GM18499 (cell line): ENCODE measurements at regions not wholly inside any gene's neighbourhood (a gene's known extent, or its start where the extent isn't known, plus 50 kb on each side); places are given as distances from the start of the nearest gene placed in this dataset.

Experiments
- ATAC-seq: cut with Tn5 transposase; IDR thresholded peaks from one replicate; pipeline ENCODE4 v1.9.1; 2021; ENCODE audit warnings: moderate number of reproducible peaks; ENCODE audit not compliant: insufficient read depth, unreplicated experiment

DNA sequence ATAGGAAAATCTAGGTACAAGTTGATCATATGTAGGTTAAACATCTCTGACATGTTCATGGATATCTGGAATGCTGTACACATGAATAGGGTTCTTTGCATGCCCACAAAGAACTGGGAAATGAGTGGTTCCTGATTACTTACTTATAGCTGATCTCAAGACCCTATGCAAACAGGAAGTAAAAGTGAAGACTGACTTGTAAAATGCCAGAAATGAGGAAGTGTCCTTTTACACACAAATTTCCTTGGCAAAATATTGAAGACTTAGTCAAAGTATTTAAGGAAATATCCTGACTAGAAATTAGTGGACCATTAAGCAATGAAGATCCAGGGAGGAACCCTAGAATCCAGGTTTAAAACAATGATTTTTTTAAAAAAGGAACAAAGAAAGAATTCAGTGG, 203.7 kb upstream of the DLGAP1 start:
- no peak for ATAC-seq

DNA sequence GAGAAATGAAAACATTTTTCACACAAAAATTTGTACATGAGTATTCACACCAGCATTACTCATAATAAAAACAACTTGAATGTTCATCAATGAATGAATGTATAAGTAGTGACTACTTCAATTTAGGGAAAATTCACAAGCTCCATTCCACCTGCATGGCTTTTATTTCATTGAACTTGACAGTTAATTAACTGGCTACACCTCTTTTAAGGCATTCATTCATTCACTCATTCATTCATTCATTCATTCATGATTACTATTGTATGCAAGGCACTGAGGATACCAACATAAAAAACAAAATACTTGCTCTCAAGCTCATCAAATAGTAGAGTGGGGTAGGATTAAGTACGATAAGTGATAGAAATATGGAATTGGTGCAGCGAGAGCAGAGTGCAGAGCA, 198.3 kb upstream of the DLGAP1 start:
- ATAC-seq: no peak

DNA sequence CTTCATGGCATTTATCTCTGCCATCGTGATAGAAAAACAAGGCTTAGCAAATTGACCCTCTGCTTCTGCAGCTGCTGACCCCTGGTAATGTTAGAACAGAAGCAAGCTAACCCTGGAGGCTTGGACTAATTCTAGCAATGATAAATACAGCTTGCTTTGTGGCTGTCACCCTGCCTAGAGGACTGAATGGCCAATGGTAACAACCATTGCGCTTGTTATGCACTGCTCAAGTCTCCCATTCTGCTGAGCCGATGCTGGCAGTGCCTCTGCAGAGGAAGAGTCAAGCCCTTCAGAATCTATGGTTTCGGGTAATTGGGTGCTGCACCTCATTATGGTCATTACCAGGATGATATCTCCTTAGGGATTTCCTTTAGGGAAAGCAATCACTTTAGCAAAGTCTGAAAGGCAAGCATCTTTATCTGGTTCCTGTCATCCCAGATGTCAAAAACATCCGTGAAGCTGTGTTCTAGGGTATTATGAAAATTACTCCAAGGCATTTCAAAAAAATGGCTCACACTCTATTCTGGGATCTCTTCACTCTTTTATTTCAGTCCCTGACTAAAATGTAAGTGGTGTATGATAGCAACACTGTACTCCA, 186.8 kb upstream of the DLGAP1 start:
- no peak for ATAC-seq

DNA sequence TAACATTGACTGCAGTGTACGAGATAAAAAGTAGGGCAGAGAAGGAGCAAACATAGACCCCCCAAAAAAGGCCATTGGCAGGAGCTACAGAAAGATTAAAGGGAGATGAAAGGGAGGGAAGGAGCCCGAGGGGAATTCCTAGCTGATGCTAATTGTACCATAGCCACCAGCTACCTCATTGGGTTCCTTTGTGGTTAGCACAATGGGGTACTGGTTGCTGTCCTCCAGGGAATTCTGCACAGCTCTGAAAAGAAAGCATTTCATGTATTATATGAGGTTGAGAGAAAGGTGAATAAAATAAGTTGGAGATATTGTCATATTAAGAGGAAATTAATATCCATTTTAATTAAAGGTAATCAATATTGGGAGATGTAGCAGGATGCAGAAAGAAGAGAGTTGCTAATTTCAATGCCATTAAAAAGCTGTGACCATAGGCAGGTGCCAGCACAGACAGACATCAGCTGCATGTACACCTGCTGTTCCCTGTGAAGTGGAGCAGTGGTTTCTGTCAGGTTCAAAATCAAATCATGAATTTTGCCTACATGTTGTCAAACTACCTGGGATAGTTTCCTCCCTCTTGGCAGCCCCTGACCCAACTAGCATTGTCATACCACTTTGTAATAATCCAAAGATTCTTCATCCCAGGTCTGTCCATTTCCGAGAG, 185.4 kb upstream of the DLGAP1 start:
- no peak for ATAC-seq

DNA sequence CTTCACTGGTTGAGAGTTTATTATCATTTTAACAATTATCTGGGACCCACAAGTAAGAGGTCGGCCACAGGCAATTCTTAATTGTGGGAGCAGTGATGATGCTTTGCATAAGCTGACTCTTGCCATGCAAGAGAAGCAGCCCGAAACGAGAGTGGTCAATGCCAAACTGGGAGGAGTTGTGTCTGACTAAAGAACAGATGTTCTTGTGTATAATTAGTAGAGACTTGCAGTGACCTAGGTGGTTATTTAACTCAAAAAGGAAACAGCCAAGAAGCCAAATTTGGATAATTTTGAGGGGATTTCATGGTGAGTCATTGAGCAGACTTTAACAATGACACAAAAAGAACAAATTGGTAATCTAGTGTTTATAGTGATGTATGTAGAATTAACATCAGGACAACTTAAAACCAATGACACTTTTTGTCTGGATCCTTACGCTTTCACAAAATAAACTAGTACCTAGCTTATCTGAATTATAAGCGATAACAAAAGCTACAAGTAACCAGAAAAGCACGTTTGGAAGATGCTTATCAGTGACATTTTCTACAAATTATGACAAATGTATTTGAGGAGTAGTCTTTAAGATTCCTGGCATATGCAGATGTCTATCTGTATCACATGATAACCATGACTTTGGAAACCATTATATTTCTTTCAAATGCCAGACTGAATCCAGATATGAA, 184.7 kb upstream of the DLGAP1 start:
- peak; percentile 59 for ATAC-seq

DNA sequence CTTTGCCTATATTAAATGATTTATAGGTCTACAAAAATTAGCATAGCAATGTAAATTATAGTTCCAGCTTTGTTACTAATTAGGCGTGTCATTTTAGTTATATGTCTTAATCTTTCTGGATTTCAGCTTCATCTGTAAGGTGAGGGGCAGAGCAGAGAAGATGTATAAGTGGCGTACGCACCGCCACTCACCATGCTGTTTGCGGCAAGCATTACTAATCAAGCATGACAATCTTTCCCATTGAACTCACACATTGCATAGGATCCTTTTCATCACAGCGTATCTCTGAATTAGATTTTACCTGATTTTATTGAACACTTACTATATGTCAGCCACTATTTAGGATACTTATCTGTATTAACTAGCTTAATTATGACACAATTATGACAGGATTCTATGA, 183.6 kb upstream of the DLGAP1 start:
- ATAC-seq: no peak

DNA sequence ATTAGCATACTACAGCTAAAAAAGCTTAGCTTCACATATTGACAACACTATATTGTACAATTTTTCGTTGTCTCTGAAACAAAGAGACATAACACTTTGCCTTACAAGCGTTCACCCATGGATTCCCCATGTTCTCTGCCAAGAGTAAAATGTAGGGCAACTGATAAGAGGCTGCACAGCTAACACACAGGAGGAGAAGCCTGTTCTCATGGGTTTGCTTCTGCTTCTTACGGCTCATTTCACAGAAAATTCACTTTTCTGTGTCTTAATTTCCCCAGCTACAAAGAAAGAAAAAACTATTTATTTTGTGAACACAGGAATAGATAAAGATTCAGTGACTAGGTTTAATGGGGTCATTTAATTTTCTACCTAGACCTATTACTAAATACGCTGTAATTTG, 182.8 kb upstream of the DLGAP1 start:
- ATAC-seq: no peak

DNA sequence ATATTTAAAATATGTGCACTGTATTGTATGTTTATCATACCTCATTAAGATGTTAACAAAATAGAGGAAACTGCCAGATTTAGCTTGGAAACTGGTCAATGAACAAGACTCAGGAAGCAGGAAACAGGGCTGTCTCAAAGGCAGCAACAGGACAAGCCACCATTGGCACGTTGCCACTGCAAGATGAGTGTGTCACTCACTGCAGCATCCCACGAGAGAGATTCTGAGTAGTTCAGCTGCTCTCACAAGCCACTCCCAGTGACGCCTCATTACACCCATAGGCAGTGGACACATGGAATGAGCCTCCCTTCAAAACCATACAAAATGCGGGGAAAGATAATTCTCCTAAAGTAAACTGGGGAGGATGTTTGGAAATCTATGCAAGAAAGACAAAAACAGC, 181.9 kb upstream of the DLGAP1 start:
- no peak for ATAC-seq

DNA sequence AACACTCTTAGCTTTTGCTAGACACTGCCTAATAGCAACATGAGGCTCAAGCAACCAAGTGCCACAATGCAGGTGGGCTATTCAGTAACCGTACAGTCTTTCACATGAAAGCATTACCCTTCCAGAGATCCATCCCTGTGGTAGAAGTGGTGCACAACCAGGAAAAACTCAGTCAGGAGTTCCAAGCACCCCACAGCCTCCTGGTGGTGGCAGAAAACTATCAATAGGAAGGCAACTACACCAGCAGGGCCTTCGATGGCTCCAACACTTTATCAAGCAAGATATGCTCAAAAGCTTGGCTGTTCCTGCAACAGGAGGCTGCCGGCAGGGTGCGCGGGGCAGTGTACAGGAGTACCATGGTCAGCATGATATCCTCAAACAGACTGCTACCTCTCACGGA, 176.1 kb upstream of the DLGAP1 start:
- no peak for ATAC-seq

DNA sequence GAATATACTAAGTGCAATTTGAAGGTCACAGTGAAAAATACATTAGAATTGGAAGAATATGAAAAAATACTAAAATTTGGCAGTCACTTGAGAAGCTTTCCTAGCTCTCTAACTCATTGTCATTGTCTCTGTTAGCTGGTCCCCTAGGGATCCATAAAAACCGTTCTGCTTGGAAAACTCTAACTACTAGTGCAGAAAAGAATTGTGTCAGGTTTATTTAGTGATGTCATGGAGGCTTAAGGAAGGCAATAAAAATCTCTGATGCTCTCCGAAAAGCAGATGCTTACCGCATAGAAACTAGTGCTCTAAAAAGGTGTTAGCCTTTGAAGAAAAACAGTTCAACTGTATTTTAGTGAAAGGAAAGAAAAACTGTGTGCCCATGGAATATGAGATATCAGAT, 150.1 kb upstream of the DLGAP1 start:
- ATAC-seq: no peak

DNA sequence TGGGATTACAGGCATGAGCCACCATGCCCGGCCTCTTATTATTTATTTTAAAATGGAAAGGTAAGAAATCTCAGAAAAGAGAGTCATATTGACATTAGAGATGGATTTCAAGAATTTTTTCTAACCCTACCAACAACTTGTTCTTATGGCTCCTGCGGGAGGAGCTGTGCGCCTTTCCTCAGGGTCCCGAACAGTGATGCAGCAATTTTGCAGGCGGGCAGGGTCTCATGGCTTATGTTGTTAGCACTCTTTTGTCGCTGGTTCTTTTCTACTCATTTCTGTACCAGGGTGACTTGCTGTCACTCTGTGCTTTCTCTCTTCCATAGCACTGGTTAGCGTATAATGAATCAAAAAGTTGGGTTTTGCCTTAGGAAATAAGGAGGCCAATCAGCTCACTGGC, 148.8 kb upstream of the DLGAP1 start:
- ATAC-seq: no peak

DNA sequence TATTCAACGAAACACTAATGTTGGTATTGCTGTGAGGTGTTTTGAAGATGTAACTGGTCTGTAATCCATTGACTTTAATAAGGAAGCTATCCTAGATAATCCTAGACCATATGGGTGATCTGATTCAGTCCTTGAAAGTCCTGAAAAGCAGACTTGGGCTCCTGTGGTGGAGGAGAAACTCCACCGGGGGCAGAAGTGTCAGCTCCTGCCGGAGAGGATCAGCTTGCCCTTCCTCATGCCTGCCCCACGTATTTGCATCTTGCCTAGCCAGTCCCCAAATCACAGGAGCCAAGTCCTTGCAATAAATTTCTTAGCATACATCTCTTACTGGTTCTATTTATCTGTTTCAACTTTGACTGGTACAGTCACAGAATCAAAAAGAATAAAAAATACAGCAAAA, 144.2 kb upstream of the DLGAP1 start:
- ATAC-seq: no peak

DNA sequence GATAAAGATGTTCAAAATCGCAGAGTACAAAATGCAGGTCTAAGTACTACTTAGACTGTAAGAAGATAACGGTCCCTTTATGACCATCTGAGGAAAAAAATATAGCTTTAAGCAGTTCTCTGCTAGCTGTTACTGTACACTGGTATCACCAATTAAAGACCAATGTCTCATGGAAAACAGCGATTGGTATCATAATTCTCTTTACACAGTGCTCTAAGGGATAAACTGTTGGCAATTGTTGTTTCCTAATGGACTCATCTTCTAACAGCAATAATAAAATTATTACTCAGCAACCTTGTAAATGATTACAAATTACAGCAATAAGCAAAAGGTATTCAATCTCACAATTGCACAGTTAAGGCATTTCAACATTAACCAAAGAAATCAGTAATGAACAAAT, 142.2 kb upstream of the DLGAP1 start:
- no peak for ATAC-seq

DNA sequence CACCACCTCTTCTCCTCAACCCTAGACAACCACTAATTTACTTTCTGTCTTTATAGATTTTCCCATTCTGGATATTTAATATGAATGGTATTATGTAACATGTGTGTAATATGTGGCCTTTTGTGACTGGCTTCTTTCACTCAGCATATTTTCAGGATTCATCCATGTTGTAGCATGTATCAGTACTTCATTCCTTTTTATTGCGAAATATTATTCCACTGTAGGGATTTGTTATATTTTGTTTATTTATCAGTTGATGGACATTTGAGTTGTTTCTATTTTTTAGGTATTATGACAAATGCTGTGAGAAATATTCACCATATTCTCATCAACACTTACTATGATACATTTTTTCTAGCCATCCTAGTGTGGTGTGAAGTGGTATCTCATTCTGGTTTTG, 138.8 kb upstream of the DLGAP1 start:
- ATAC-seq: no peak

DNA sequence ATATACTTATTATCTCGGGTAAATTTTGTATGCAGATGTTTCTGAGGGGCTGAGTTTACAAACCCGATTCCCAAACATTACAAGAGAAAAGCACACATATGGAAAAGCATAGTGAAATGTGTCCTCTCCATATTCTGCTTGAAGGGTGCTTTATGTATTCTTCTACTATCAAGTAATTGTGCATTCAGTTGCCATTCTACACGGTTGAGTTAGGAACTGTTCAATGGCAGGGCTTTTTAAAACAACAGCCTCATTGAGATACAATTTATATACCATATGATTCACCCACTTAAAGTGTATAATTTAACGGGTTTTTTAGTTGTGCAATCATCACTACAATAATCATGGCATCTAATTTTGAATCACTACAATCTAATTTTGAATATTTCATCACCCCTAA, 138.4 kb upstream of the DLGAP1 start:
- ATAC-seq: no peak

DNA sequence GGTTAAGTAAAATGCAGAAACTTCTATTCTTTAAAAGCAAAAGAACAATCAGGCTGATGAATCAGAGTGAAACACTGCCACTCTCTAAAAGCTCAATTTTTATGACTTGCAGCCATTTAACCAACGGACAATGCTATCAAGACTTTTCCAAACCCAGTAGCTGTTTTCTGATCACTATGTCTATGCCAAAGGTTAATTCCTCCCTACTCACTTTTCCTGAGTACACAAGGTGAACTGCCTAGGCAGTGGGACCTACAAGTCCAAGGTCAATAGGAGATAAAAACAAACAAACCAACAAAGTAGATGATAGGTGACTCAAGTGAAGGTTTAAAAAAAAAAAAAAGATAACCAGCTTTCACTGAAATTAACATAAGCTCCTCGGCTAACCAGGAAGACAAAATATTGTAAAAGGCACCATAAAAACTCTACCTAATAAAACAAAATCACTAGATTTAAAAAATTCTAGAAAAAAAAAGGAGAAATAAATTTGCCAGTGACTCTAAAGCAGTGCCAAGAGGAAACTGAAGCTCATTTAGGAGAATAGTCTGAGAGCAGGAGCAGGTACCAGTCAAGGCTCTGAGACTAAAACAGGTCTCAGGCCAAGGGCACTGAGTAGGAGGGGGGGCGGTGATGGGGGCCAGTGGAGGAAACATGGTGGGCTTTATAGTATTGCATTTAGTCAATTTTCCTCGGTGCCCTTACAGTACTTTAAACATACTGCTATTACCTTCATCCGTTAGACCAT, 134.1 kb upstream of the DLGAP1 start:
- ATAC-seq: no peak

DNA sequence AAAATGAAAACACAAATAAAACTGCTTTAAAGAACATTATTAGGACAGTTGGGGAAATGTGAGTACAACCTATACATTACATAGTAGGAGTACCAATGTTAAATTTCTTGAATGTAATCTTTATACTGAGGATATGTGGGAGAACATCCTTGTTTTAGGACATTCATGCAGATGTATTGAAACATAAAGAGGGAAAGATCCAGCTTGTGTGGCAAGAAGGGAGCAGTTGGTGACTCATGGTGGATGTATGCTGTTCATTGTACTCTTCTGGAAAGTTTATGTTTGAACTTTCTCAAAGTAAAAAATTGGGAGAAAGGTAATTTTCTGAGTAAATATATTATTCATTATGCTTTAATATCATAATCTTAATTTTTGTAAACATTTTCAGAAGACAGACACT, 132.1 kb upstream of the DLGAP1 start:
- ATAC-seq: no peak

DNA sequence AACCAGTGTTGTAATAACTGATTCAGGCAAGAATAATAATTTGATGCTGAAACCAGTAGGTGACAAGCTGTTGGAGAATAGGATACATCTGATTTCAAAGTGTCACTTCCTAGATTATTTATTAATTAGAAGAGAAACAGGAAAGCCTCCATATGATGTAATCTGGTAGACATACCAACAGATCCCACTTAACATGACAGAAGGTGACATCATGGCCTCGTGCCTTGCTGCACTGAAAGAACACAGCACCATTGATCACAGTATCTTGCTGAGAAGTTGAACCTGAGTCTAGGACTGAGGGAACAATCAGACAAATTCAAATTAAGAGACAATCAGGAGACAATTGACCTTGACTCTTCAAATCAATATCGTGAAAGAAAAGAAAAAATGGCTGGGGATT, 131.6 kb upstream of the DLGAP1 start:
- ATAC-seq: no peak

DNA sequence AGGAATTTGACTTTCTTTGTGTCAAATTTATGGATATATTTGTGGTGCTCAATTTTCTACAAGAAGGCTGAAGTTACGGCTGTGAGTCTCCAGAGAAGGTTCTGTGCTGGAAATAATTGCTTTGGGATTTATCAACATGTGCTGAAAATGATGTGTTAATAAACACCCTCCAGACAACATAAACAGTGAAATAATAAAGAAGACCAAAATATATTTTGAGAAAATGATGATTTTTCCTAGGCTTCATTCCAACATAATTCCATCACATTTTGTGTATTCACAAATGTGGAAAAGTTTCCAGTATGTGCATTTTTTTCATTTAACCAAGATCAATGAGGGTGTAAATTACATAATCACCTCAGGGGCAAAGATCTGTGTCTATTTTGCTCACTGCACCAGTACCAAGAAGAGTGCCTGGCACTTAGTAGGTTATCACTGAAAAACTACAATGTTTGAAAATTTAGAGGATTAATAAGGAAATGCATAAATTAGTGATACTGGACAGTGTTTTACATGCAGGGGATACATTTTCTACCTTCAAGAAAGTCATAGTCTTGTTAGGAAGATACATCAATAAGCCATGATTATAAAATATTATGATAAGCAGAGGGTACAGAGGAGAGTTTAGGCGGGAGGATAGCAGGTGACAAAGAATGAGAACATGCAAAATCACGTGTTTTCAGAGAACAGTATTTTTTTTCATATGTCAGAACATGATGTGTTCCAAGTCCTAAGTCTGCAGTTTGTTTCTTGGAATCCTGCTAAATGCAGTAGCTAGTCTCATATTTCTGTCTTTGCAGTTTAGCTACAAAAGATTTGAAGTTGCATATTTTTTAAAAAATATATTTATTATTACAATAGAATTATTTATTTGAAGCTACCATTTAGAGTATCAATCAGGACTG, 127.6 kb upstream of the DLGAP1 start:
- no peak for ATAC-seq

DNA sequence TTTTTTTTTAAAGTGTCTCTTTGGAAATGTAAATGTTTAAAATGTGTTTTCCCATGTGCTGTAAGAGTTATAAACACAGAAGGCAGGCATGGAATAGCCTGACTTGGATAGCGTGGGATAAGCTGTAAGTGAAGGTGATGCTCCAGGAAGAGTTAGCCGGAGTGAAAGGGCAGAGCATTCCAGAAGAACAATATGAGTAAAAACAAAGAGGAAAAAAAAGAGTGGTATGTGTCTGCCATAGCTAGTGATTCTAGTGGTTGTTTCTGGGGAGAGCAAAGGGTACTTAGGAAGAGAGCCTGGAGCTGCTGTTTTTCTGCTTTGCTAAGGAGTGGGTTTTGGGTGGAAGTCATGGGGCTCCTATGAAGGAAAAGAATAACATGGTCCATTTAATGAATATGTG, 126.9 kb upstream of the DLGAP1 start:
- ATAC-seq: no peak
